Esophagus muscularis mucosa (tissue), 4 donors: ENCODE measurements at regions not wholly inside any gene's neighbourhood (a gene's known extent, or its start where the extent isn't known, plus 50 kb on each side); places are given as distances from the start of the nearest gene placed in this dataset.

Experiments used
- DNase-seq: peaks from one replicate; pipeline ENCODE4 v3.0.0-alpha.2; 2017; ENCODE audit errors: extremely low spot score
- H3K27ac ChIP-seq, 4 donors: fragments of 200-600 bp; sonication (generic); replicated peaks in 1 of 4; 1 replicate in 3 of 4; 2 replicates in 1 of 4; pipeline ENCODE4 v1.5.1; 2016 to 2019; ENCODE audit warnings: mild to moderate bottlenecking in 1 of 4
- H3K27me3 ChIP-seq, 4 donors: fragments of 200-600 bp; sonication (generic); one replicate each; pipeline versions ENCODE4 v1.5.1 to v1.6.0; 2016 to 2019
- H3K36me3 ChIP-seq, 4 donors: fragments of 200-600 bp; sonication (generic); one replicate each; pipeline ENCODE4 v1.5.1; 2016 to 2019
- H3K4me1 ChIP-seq, 4 donors: fragments of 200-600 bp; sonication (generic); one replicate each; pipeline ENCODE4 v1.5.1; 2016 to 2019
- H3K4me3 ChIP-seq, 4 donors: fragments of 200-600 bp; sonication (generic); 1 replicate in 2 of 4; 2 replicates in 2 of 4; pipeline ENCODE4 v1.5.1; 2016 to 2019; ENCODE audit warnings: mild to moderate bottlenecking in 4 of 4, moderate library complexity in 1 of 4
- H3K9me3 ChIP-seq, 4 donors: fragments of 200-600 bp; sonication (generic); 1 replicate in 3 of 4; 2 replicates in 1 of 4; pipeline ENCODE4 v1.5.1; 2016 to 2019
- EP300 ChIP-seq: sonication (generic); formaldehyde crosslinking; IDR thresholded peaks from one replicate; pipeline ENCODE4 v1.6.1; 2017; ENCODE audit warnings: antibody characterized with exemption
- POLR2A ChIP-seq: fragments of 450-650 bp; IDR thresholded peaks from one replicate; pipeline ENCODE4 v1.6.1; 2017; ENCODE audit warnings: antibody characterized with exemption, moderate library complexity, mild to moderate bottlenecking, low read depth
- POLR2AphosphoS5 ChIP-seq, 2 donors: sonication (generic); formaldehyde crosslinking; IDR thresholded peaks; one replicate each; pipeline ENCODE4 v1.6.1; 2017; ENCODE audit warnings: antibody characterized with exemption in 2 of 2
- WGBS: methylation state at CpG from one replicate; pipeline ENCODE4 v1.1.5; 2018; 5-methylcytosine and 5-hydroxymethylcytosine counted together
- intact Hi-C: fragments of 100-400 bp; cut with DNase I; formaldehyde crosslinking; loops from one replicate; pipeline ENCODE4 v1.15.1; 2023
- TF ChIP-seq, protein P1 (sequence below), 3 experiments: fragments of 200-600 bp in 2 of 3; fragments of 450-650 bp in 1 of 3; sonication (generic) in 2 of 3; IDR thresholded peaks; one replicate each; pipeline ENCODE4 v1.5.1; 2017 to 2019; ENCODE audit warnings: antibody characterized with exemption in 3 of 3, mild to moderate bottlenecking in 2 of 3, moderate library complexity in 1 of 3

DNA sequence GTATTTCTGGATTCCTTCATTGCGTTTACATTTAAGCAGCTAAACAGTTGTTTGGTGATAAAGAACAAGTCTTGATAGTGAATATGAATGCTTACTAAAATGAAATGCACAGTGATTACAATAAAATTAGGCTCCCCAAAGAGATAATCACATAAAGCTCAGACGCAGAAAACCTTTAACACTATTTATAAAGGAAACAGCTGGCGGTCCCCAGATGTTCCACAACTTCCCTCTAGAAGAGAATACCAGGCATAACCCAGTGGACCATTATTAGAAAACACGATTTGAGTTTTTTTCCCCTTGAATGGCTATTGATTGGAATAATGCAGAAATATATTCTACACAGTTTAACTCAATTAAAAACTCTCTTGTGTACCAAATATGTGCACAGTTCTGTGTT, 573.2 kb downstream of the DIPK2A start:
- Histone ChIP-seq H3K9me3 (peaks cover 0 to 8% (median 3%) of the 10 kb centered on the region in 4 donors), H3K4me3 (no peak overlapping the region), H3K27me3 (no peaks in the 10 kb centered on the region), H3K4me1 (no peaks in the 10 kb centered on the region), H3K27ac (no peak overlapping the region), H3K36me3 (no peaks in the 10 kb centered on the region)
- 67% methylated on average over 4 of the region's 4 CpGs for WGBS
- no peak for DNase-seq
- intact Hi-C loops, result no loop called here
- TF ChIP-seq POLR2A (no peak), EP300 (no peak), POLR2AphosphoS5 (IDR thresholded peaks at IDR 0.05) (no peak)
- TF ChIP-seq, protein P1, sequence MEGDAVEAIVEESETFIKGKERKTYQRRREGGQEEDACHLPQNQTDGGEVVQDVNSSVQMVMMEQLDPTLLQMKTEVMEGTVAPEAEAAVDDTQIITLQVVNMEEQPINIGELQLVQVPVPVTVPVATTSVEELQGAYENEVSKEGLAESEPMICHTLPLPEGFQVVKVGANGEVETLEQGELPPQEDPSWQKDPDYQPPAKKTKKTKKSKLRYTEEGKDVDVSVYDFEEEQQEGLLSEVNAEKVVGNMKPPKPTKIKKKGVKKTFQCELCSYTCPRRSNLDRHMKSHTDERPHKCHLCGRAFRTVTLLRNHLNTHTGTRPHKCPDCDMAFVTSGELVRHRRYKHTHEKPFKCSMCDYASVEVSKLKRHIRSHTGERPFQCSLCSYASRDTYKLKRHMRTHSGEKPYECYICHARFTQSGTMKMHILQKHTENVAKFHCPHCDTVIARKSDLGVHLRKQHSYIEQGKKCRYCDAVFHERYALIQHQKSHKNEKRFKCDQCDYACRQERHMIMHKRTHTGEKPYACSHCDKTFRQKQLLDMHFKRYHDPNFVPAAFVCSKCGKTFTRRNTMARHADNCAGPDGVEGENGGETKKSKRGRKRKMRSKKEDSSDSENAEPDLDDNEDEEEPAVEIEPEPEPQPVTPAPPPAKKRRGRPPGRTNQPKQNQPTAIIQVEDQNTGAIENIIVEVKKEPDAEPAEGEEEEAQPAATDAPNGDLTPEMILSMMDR (IDR thresholded peaks at IDR 0.05), result no peak

DNA sequence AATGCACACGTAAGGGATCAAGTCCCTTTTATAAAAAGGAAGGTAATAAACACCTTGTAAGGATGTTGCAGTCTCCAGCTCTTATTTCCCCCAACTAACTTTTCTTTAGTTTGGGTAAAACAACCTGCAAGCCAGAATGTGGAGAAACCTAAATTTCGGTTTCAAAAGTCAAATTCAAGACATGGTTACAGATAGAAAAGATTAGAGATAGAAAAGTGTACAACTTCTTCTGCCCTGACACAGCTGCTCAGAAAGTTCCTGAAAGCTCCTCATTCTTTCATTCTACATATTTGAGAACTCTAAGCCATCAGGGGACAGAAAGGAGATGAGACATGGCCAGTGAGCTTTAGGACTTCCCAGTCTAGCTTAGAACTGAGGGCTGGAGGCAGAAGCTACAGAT, 574.9 kb downstream of the DIPK2A start:
- H3K9me3 ChIP-seq, result no peaks in the 10 kb centered on the region
- no peaks in the 10 kb centered on the region for H3K36me3 ChIP-seq
- no peak overlapping the region for H3K27ac ChIP-seq
- DNase-seq, result no peak
- H3K27me3 ChIP-seq, result no peaks in the 10 kb centered on the region
- no peak overlapping the region for H3K4me3 ChIP-seq
- H3K4me1 ChIP-seq, result no peaks in the 10 kb centered on the region
- TF ChIP-seq POLR2AphosphoS5 (IDR thresholded peaks at IDR 0.05) (no peak), POLR2A (no peak), EP300 (no peak)
- TF ChIP-seq, protein P1 (IDR thresholded peaks at IDR 0.05), result no peak
- 73% methylated on average over 2 of the region's 2 CpGs for WGBS
- intact Hi-C loops, result no loop called here

DNA sequence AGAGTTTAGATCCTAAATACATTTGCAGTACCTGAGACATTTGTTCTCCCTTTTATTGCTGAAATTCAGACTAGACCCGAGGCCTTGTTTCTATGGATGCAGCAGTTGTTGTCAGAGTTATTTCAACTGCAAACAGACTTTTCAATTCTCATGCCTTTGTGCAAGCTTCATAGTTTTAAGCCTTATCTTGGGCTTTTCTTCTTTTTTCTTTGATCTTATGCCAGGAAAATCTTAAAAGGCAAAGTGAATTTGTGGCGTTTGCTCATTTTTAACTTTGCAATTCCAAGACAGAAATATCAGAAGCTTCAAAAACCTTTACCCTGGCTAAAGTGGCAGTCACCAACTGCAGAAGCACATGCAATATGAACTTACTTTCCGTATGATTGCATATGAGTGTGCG, 576.7 kb downstream of the DIPK2A start:
- Histone ChIP-seq H3K9me3 (no peaks in the 10 kb centered on the region), H3K36me3 (no peaks in the 10 kb centered on the region), H3K27me3 (no peaks in the 10 kb centered on the region), H3K4me1 (no peaks in the 10 kb centered on the region), H3K27ac (no peak overlapping the region), H3K4me3 (no peak overlapping the region)
- WGBS, result 74% methylated on average over 4 of the region's 4 CpGs
- intact Hi-C loops, result no loop called here
- DNase-seq, result no peak
- TF ChIP-seq POLR2AphosphoS5 (IDR thresholded peaks at IDR 0.05) (no peak), POLR2A (no peak)
- TF ChIP-seq, protein P1 (IDR thresholded peaks at IDR 0.05), result no peak

DNA sequence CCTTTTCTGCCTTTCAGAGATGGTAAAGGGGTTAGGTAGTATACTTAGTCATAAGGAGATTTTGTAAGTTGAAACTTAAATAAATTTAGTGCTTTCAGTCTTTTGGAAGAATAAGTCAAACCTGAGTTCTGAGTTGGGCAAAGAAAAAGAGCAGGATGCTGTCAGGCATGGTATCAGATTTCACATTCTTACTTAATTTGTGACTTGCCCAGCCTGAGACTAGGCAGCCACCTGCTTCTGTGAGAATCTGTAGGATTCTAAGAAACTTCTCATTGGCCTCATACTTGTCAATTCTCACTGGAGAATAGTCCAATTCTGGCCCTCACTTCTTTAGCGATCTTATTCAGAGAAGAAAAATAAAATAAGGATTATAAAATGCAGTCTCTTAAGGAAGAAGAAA, 577.5 kb downstream of the DIPK2A start:
- Histone ChIP-seq H3K4me3 (no peak overlapping the region), H3K36me3 (no peaks in the 10 kb centered on the region), H3K4me1 (no peaks in the 10 kb centered on the region), H3K27me3 (no peaks in the 10 kb centered on the region), H3K9me3 (no peaks in the 10 kb centered on the region), H3K27ac (no peak overlapping the region)
- TF ChIP-seq EP300, result no peak
- TF ChIP-seq, protein P1 (IDR thresholded peaks at IDR 0.05), result no peak
- TF ChIP-seq POLR2A, result no peak
- TF ChIP-seq POLR2AphosphoS5 (IDR thresholded peaks at IDR 0.05), result no peak
- DNase-seq, result no peak
- WGBS, result 75% methylated on average over 1 of the region's 1 CpG
- intact Hi-C loops, result no loop called here

DNA sequence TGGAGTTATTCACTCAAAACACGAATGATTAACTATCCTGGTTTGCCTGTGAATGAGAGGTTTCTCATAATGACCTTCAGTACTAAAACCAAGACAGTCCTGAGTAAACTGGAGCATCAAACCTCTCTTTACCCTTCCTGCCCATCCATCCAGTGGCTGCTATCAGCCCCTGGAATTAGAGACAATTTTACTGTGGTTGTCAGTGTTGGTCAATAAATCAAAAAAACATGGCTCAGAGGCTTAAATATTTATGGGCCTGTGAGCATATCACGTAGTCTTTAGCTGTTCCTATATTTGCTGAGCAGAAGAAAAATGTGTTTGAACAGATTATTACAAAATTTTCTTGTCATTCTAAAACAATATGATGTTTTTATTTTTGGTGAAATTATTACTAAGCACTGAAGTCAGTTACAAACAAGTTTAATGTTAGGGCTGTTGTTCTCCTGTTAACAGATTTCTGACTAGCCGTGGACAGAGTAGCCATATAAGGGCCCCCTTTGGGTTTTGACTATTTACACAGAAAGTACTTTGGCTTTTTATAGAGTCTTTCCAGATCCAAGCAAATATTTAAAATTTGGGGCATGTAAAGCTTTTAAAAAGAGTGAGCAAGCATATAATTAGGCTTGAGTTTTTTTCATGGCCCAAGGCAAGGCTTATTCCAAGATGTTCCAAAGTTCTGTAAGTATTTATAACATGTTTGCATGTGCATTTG, 580.9 kb downstream of the DIPK2A start:
- Histone ChIP-seq H3K27ac (no peak overlapping the region), H3K9me3 (no peaks in the 10 kb centered on the region), H3K4me1 (no peaks in the 10 kb centered on the region), H3K4me3 (no peak overlapping the region), H3K36me3 (no peaks in the 10 kb centered on the region), H3K27me3 (no peaks in the 10 kb centered on the region)
- WGBS, result 73% methylated on average over 3 of the region's 3 CpGs
- no peak for TF ChIP-seq EP300
- no peak for TF ChIP-seq POLR2A
- no peak for TF ChIP-seq POLR2AphosphoS5 (IDR thresholded peaks at IDR 0.05)
- TF ChIP-seq, protein P1 (IDR thresholded peaks at IDR 0.05), result no peak
- intact Hi-C loops, result no loop called here
- no peak for DNase-seq
